ENCODE measurements at regions not wholly inside any gene's neighbourhood (a gene's known extent, or its start where the extent isn't known, plus 50 kb on each side); places are given as distances from the start of the nearest gene placed in this dataset.

GRCh38 chr16:55147396-55147795, 176.6 kb upstream of the IRX6 start:
- DNase-seq (ENCODE audit: low read depth, low spot score) (no peak), FAIRE-seq (no peak)
- Histone ChIP-seq H3K4me1 (ENCODE audit: control insufficient read depth, extremely low read depth, insufficient read depth, low read length) (no peaks in the 10 kb centered on the region), H3K9ac (ENCODE audit: control insufficient read depth, extremely low read depth, insufficient read depth, low read length) (no peak overlapping the region), H3K36me3 (ENCODE audit: control insufficient read depth in 2 of 2, extremely low read depth in 1 of 2, insufficient read depth in 2 of 2, low read length in 2 of 2) (no peaks in the 10 kb centered on the region), H3K27me3 (ENCODE audit: control insufficient read depth, extremely low read depth, insufficient read depth, low read length) (no peaks in the 10 kb centered on the region), H3K79me2 (ENCODE audit: control insufficient read depth, insufficient read depth, low read length) (no peaks in the 10 kb centered on the region), H3K9me3 (ENCODE audit: control insufficient read depth, low read depth, low read length) (no peaks in the 10 kb centered on the region), H3K4me3 (ENCODE audit: control insufficient read depth in 2 of 3, extremely low read depth in 1 of 3, insufficient read depth in 2 of 3, low read depth in 1 of 3, low read length in 3 of 3) (no peak overlapping the region), H3K9me1 (ENCODE audit: control insufficient read depth, extremely low read depth, insufficient read depth, low read length) (no peaks in the 10 kb centered on the region), H3K27ac (ENCODE audit: control insufficient read depth, insufficient read depth, low read length) (no peak overlapping the region), H3K4me2 (ENCODE audit: control insufficient read depth, extremely low read depth, insufficient read depth, low read depth, low read length) (no peak overlapping the region), H2AFZ (ENCODE audit: control insufficient read depth, low read length) (no peak overlapping the region), H4K20me1 (ENCODE audit: control insufficient read depth, extremely low read depth, insufficient read depth, low read length) (no peaks in the 10 kb centered on the region)
- dilution Hi-C loops (cut with MboI; ENCODE audit: extremely low pct_ligation_motif_present, low sequenced_read_pairs), result no loop called here
- TF ChIP-seq EZH2 (IDR thresholded peaks at IDR 0.05; ENCODE audit: low read length), result no peak
- no peak for TF ChIP-seq CTCF (optimal IDR thresholded peaks at IDR 0.05 in 1 of 3, IDR thresholded peaks at IDR 0.05 in 1 of 3, conservative IDR thresholded peaks at IDR 0.05 in 1 of 3; ENCODE audit: extremely low read depth in 1 of 3, insufficient read depth in 2 of 3, low read length in 3 of 3)

- Histone ChIP-seq H2AFZ (ENCODE audit: control insufficient read depth, low read length) (no peak overlapping the region), H3K79me2 (ENCODE audit: control insufficient read depth, insufficient read depth, low read length) (no peaks in the 10 kb centered on the region), H3K4me3 (ENCODE audit: control insufficient read depth in 2 of 3, extremely low read depth in 1 of 3, insufficient read depth in 2 of 3, low read depth in 1 of 3, low read length in 3 of 3) (no peak overlapping the region), H3K27me3 (ENCODE audit: control insufficient read depth, extremely low read depth, insufficient read depth, low read length) (no peaks in the 10 kb centered on the region), H3K36me3 (ENCODE audit: control insufficient read depth in 2 of 2, extremely low read depth in 1 of 2, insufficient read depth in 2 of 2, low read length in 2 of 2) (no peaks in the 10 kb centered on the region), H3K27ac (ENCODE audit: control insufficient read depth, insufficient read depth, low read length) (no peak overlapping the region), H3K4me1 (ENCODE audit: control insufficient read depth, extremely low read depth, insufficient read depth, low read length) (no peaks in the 10 kb centered on the region), H3K4me2 (ENCODE audit: control insufficient read depth, extremely low read depth, insufficient read depth, low read depth, low read length) (no peak overlapping the region), H3K9me3 (ENCODE audit: control insufficient read depth, low read depth, low read length) (no peaks in the 10 kb centered on the region), H3K9ac (ENCODE audit: control insufficient read depth, extremely low read depth, insufficient read depth, low read length) (no peak overlapping the region), H3K9me1 (ENCODE audit: control insufficient read depth, extremely low read depth, insufficient read depth, low read length) (no peaks in the 10 kb centered on the region), H4K20me1 (ENCODE audit: control insufficient read depth, extremely low read depth, insufficient read depth, low read length) (no peaks in the 10 kb centered on the region)
- TF ChIP-seq CTCF (optimal IDR thresholded peaks at IDR 0.05 in 1 of 3, IDR thresholded peaks at IDR 0.05 in 1 of 3, conservative IDR thresholded peaks at IDR 0.05 in 1 of 3; ENCODE audit: extremely low read depth in 1 of 3, insufficient read depth in 2 of 3, low read length in 3 of 3) (no peak), EZH2 (IDR thresholded peaks at IDR 0.05; ENCODE audit: low read length) (no peak)
- no peak for FAIRE-seq
- dilution Hi-C loops (cut with MboI; ENCODE audit: extremely low pct_ligation_motif_present, low sequenced_read_pairs), result no loop called here
- DNase-seq (ENCODE audit: low read depth, low spot score), result no peak
Measured at GRCh38 chr16:55149622-55150021, 174.4 kb upstream of the IRX6 start.
